Limb (tissue), 2 donors: ENCODE measurements at regions not wholly inside any gene's neighbourhood (a gene's known extent, or its start where the extent isn't known, plus 50 kb on each side); places are given as distances from the start of the nearest gene placed in this dataset.

Experiments used
- DNase-seq, 2 donors: peaks; one replicate each; pipeline ENCODE4 v3.0.0-alpha.2; 2016; ENCODE audit errors: extremely low spot score in 2 of 2

DNA sequence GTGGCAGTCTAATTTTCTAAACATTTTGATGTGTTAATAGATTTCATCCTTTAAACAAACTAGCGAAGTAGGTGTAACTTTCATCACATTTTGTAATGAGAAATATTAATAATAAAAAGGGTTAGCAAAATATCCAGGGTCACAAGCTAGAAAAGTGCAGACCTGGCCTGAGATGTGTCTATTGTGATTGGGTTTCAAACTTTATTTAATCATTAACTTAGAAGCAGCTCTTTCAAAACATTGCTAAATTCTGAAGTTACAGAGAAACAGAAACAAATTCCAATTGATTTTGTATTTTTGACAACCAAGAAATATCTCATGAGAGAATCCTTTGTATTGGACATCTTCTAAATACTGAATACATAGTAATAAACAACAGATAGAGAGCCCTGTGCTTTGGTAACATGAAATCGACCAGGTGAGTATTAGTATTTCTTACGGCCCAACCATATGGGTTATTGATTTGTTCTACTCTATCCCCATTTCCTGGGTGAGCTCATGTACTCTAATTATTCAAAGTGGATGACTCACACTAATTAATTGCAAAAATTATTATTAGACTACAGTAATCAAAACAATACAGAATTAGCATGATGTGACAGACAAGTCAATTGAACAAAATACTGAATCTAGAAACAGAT, 1093.8 kb upstream of the AGA start:
- DNase-seq: no peak

DNA sequence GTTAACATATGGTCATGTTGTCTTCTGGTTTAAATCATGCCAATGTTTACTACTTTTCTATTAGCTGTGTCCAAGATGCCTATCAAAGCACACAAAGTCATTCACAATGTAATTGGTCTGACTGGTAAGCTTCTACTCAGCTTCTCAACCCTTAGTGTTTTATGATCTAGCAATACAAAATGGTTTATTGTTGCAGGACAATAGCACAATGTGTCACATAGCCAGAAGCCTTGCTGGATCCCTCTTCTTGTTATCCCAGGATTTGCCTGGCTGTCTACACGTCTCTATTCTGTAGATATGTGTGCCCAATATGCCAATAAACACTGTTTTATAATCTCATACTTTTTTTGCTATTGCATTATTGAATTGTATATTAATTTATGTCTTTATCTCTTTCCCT, 1111.0 kb upstream of the AGA start:
- no peak for DNase-seq

DNA sequence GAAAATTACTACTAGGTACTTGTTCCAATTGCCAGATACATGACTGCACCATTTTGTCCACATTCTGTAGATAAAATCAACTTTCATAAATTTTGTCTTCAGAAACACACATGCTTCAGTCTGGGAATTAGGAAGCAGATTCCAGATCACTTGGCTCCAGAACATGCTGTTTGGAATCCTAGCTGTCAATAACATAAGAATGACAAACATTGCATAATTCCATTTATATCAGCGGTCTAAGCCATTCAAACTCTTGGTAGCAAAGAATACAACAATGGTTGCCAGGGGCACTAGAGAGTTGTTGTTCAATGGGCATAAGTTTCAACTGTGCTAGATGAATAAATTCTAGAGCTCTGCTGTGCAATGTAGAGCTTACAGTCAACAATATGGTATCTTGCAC, 1112.1 kb upstream of the AGA start:
- DNase-seq: no peak

DNA sequence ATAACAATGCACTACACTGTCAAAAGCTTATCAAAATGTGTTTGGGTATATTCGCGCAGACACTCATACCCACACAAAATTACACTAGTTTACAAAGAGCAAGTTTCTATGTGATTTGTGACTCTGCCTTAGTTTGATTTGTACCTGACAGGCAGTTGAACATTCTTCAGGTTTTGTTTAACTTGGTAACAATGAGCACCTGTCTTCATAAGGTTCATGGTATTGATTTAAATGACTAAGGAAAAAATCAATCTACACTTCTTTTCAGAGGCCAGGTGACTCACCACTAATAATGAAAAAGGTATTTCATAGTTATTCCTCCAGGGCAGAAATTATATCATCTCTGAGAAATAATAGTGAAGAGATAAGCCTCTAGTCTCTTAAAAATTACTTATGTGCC, 1114.6 kb upstream of the AGA start:
- DNase-seq: no peak

DNA sequence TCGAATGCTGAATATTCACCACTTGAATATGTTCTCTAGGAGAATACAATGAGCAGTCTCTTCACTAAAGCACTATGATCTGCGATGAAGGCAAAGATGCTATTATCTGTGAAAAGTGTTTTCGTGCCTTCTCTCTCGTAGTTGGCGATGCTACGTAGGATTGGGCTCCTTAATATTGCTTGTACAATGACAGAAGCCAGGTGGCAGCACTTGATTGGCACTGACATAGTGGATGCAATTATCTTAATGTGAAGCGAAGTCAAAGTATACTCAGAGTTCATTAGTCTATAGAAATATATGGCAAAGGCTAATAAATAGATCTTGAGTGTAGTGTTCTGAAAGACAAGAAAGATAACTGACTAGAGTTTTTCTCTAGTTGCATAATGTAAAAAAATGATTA, 1135.7 kb upstream of the AGA start:
- no peak for DNase-seq

DNA sequence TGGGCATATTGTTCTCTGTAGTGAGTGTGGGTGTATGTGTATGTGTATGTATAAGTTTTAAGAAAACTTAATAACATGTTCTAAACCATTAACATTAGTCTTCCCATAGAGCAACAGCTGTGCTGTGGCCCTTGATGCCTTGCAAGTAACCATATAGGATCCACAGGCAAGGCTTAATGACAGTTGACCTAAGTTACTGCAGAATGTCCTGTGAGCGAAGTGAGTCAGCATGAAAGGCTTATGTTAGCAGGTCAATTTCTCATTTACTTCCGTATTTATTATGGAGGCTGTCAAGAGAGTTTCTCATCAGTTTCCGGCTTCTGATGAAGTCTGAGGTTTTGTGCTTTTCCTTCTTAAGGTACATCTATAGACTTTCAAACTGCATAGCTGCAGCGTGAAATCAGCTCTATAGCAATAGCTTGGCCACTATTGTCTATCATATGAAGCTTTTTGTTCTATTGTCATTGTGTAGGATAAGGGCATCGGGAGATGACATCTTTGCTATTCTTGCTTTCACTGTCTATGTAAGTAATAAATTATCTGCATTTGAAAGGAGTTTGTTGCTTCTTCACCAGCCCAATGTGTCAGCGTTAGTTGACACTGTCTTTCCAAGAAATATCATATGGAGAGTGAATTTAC, 1153.4 kb upstream of the AGA start:
- no peak for DNase-seq

DNA sequence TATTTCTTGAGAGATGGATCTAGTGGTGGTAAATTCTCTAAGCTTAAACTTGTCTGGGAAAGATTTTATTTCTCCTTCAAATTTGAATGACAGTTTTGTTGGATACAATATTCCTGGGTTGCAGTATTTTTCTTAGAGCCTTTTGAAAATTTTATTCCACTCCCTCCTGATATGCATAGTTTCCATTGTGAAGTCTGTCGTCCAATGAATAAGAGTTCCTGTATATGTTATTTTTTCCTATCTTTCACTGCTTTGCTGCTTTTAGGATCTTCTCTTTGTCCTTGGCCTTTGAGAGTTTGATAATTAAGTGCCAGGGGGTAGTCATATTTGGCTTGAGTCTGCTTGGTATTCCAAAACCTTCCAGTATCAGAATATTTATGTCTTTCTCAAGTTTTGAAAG, 1156.4 kb upstream of the AGA start:
- no peak for DNase-seq

DNA sequence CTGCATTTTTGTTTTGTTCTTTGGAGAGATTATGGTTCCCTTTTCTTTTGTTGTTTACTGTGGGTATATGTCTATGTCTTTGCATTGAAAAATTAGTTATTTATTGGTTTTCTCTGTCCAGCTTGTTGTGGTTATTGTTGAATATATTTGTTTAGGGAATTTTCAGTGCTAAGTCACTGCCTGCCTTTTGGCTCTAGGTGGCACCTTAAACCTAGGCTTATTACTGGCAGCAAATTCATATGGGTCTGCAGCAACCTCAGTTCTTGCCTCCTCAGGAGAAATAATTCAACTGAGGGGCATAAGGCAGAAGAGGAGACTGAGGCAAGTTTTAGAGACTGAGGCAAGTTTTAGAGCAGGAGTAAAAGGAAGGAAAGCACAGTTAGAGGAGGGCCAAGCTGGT, 1157.3 kb upstream of the AGA start:
- DNase-seq: no peak

DNA sequence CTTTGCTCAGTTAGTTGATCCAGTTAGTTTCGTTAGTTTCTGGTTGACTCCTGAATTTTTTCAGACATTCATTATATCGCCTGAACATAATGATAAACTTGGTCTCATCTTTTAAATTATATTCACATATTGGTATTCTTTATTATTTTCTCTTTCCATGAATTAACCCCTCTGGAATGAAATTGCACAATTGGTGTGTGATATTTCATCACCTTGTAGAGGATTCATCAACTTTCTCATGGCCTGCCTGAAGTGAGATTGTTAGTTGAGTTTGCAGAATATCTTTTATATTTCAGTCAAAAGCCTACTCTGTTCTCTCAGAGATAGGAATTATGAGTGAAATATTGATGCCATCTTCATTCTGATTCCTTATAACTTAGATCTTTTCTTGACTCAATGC, 1160.6 kb upstream of the AGA start:
- no peak for DNase-seq

DNA sequence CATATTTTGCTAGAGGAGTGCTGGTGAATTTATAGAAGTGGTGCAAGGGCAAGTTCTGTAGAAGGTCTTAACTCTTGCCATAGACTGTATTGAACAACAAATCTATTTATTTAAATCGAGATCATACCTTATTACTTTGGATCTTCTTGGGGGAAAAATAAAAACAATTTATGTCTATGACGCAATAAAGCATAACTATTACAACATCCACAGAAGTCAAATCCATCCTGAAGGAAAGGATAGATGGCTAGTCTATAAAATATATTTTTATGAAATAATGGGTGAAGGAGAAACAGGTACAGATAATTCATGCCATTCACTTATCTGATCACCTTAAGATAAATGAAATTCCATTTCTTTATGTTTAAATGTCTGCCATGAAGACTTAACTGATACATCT, 1168.8 kb upstream of the AGA start:
- DNase-seq: no peak

DNA sequence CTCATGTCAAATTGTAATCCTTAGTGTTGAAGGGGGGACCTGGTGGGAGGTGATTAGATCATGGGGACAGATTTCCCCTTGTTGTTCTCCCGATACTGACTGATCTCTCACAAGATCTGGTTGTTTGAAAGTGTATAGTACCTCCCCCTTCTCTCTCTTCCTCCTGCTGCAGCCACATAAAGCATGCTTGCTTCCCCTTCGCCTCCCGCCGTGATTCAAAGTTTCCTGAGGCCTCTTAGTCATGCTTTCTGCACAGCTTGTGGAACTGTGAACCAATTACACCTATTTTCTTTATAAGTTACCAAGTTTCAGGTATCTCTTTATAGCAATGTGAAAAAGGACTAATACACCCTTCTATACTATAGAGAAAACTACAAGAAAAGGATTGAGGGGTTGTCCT, 1170.5 kb upstream of the AGA start:
- no peak for DNase-seq

DNA sequence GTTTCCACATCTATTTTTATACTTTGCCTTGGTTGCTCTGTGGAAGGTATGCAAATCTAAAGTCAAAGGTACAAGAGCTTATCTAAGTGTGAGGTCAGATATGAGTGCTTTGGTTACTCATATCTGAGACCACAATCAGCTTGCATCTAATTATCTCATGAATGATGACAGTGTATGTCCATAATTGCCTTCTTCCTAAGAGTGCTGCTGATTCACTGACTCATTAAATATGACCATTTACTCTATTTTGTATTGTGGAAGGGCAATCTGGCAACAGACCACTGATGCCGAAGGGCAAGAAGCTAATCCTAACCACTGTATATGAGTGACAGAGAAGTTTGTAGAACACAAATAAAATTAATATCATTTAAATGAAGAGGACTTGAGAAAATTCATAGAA, 1190.2 kb upstream of the AGA start:
- no peak for DNase-seq

DNA sequence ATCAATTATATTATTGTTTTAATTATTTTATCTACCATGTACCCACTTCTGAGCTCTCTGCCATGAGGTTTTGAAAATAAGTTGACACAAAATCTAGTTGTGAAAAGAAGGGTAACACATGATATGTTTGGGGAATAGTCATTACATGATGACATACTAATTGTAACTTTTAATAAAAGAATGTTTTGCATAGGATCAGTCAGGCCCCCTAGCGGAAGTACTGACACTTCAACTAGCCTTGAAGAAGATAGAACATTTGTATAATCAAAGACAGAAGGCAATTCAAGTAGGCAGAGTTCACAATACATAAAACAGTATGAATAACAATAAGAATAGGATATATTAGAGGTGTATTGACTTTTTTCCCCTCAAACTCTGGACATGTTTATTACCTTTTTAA, 1191.0 kb upstream of the AGA start:
- DNase-seq: no peak

DNA sequence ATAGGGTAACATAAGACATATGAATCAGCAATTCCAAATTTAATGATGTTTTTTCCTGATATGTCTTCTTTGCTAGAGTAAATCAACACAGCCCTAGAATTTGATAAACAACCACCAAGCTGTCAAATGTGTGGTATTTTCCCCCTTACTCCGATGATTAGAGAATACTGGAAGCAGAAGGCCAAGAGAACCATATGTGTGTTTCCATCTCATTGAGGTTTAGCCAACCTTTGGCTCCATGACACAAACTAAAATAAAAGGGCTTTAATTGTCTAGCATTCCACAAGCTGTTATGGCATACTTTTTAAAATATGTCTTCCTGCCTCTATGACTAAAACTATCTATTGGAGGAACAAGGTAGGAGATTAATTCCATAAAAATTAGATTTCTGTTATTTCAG, 1222.4 kb upstream of the AGA start:
- DNase-seq: no peak

DNA sequence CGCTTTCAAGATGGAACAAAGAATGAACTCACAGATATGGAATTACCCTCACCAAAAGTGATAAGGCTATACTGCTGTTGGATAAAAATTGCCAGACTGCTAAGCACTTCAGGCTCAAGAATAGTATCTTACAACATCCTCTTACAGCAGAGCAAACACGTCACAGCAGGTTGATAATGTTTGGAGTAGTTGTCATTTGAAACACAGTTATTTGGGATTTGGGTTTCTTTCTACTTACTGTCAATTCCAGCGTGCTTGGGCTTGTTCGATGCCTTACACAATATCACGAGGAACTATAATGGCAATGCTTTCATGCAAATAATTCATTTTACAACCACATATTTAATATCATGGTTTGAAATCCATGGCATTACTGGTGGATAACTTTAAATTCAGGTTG, 1223.7 kb upstream of the AGA start:
- no peak for DNase-seq

DNA sequence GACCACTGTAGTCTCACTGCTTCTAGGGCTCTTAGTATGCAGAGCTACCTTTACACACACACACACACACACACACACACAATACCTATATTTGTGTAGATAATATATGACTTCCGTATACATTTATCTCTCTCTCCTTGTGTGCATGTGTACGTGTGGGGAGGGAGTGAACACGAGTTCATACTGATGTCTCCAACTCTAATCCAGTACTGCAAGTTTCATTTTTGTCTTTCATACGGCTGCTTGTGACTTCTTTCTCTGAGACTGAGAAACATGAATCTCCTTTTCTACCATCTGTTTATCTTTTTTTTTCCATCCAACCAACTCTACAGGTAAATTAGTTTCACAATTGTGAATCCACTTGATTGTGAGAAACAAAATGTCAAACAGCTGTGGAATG, 1229.5 kb upstream of the AGA start:
- no peak for DNase-seq

DNA sequence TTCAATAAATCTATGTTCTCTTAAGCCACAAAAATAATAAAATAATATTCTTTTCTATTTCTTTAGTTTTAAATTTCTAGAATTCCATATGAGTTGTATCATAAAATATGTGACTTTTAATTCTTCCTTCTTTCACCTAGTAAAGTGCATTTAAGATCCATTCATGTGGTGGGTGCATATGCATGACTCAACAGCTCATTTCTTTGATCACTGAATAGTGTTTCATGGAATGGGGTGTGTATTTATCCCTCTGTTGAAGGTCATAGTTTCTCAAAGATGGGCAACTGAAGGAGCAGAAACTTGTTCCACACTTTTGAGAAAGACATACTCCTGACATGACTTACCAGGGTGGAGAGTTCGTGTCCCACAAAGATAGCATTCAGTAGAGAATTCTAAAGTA, 1230.3 kb upstream of the AGA start:
- DNase-seq: no peak

DNA sequence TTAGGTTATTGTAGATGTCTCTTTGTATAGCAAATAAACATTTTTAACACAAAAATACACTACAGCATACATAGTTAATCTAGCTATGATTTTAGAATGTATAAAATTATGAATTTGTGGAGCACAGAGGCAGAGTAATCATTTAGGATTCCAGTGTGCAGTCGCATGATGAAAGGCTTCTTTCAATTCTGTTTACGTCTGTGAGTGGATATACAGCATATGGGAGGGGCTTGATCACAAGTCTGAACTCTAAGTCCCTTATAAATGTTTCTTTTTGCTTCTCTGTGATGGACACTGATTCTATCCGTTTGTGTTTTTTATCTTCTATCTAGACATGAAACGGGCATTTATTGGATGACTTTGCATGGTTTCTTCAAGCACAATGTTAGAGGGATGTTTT, 1239.6 kb upstream of the AGA start:
- DNase-seq: no peak

DNA sequence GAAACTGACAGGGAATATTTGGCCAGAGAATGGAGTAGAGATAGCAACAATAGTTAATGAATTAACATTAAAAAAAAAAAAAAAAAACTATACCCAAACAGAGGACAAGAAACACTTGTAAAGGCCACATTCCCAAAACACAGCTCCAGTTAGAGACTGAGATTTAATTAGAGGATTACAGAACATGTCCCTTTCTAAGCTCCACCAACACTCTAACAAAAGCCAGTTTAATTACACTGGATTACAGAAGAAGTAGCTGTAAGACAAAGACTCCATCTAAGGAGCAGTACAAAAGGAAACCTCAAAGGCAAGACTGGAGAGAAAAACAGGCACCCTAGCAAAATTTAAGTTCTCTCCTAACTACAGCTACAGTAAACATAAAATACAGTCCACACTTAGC, 1247.7 kb upstream of the AGA start:
- DNase-seq: no peak

DNA sequence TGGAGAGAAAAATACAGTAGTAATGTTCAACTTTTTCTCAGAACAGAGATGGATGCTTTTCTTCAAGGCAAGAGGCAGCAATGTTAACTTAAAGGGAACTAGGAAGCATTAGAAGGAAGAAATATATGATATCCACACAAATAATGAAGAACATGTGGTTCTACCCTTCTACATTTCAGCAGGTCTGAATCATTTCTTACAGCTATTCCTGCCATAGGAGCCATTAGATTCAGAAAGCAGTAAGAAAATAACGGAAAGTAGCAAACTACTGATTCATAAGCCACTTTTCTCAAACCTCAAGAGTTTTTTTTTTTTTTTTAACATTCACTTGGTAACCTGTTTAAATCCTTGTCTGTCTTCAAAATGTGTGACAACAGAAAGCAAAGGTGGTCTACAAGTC, 1251.6 kb upstream of the AGA start:
- DNase-seq: no peak

DNA sequence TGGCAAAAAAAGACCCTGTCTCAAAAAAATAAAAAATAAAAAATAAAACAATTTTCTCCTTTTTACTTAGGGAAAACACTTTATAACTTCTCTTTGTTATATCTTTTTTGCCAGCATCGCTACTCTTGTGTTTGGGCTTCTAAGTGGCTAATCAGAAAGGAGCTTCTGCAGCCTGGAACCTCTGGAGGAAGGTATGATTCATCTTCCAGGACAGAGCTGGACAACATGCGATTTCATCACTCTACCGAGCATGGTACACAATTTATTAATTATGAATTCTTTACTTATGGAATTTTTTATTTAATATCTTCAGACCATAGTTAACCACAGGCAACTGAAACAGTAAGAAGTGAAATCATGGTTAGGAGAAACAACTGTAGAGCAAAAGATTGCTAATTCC, 1254.3 kb upstream of the AGA start:
- DNase-seq: no peak

DNA sequence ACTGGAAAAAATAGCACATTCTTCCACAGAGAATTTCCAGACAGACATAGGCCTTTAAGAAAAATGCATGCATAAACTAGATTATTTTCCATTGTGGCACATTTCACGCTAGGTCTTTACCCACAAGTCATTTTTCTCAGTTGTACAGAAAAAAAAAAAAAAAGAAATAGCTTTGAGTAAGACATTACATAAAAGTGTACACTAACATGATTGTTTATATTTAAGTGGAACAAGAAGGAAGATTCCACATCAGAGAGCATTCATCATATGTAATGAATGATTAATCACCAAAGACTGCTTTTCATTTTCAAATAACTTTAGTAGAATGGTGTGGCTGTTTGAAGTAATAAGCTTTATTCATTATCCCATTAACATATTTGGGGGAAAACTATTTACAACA, 1270.2 kb upstream of the AGA start:
- DNase-seq: no peak

DNA sequence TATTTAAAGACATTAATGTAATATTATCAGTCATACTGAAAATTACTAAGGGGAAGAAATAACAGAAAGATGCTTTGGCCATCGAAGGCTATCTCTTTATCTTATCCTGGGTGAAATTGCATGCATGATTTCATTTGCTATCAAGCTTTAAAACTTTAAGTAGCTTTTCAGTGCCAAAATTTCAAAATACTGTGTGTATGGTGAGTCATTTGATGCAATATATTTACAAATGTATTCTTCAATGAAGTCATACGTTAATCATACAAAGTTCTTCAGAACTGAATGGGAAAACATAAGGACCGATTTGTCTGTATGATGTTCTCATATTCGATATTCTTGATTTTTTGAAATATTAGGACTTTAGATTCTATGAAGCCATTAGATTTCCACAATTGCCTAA, 1295.8 kb upstream of the AGA start:
- DNase-seq: no peak

DNA sequence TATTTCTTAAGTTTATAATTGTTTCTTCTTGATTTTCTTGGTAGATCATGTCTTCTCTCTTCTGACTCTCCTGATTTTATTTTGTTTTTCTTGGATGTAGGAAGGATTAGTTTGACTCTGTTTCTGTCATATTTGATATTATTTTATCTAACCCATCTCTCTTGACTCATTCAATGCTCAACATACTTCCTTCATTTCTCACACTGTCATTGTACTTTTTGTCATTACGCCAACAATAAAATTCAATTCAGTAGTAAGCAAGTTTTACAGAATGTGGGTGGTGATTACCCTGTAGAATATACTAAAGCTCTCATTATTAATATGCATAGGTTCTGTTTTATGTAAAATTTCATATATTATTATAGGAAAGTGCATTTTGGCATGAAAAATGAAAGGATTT, 1303.0 kb upstream of the AGA start:
- no peak for DNase-seq
